ENCODE measurements at regions not wholly inside any gene's neighbourhood (a gene's known extent, or its start where the extent isn't known, plus 50 kb on each side); places are given as distances from the start of the nearest gene placed in this dataset.

DNA sequence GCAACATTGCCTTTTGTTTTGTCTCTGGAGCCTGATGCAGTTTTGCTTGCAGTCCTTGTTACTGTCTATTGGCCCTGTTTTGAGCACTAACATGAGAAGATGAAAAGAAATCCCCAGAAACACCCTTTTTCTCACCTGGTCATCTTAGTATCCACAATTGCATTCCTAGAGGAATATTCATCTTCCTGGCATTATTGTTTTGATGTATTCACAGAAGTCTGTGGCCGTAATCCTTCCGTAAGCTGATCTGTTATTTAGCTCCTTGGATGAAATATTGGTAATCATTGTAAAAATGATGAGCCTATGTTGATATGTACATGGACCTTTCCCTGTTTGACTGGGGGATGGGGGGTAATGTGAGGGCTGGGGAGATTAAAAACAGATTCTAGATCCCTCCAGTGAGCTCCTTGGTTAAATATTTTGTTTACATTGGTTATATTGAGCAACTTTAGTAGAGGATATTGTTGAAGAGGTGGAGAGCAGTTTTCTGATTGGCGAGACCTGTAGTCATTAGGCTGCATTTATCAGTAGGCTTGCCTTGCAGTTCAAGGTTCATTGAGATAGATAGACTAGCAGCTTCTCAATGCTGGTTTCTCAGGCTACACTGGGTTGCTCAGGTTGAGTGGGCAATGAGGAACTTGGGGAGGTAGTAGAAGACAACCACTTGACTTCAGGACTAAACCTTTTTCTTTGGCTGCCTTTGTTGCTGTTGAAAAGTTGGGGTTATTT lies 117.5 kb downstream of the MACIR start:
- POLR2A ChIA-PET: no interaction called here
- no peaks in the 10 kb centered on the region for H3K36me3 Mint-ChIP-seq
- no peak overlapping the region for H3K27ac Mint-ChIP-seq

DNA sequence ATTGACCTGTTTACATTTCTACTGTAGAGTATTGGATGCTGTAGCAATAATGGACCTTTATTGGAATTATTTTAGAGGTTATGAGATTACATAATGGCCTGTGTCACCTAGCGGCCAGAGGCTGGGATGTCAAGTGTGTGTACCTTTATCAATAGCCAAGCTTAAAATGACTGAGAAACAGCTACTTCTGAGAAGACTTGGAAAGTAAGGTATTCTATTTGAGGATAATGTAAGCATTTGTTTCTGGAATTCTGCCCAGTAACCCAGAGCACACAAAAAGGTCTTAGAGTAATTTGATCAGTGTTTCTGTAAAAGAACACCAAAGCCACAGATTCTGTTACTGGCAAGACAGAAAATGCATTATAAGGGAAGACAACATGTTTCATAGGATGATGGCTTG lies 116.8 kb downstream of the MACIR start:
- H3K27me3 Mint-ChIP-seq: peaks cover 2 to 32% (median 8%) of the 10 kb centered on the region in 5 donors
- no peak for ATAC-seq

More for the DNA sequence above, 117.5 kb downstream of the MACIR start:
- ATAC-seq (no peak), DNase-seq (no peak)
- H3K4me1 Mint-ChIP-seq: no peaks in the 10 kb centered on the region
- peaks cover 0 to 5% (median 0%) of the 10 kb centered on the region in 9 donors for H3K9me3 Mint-ChIP-seq
- H3K27me3 Mint-ChIP-seq: peaks cover 7 to 32% (median 8%) of the 10 kb centered on the region in 5 donors
- H3K4me3 Mint-ChIP-seq: no peak overlapping the region

DNA sequence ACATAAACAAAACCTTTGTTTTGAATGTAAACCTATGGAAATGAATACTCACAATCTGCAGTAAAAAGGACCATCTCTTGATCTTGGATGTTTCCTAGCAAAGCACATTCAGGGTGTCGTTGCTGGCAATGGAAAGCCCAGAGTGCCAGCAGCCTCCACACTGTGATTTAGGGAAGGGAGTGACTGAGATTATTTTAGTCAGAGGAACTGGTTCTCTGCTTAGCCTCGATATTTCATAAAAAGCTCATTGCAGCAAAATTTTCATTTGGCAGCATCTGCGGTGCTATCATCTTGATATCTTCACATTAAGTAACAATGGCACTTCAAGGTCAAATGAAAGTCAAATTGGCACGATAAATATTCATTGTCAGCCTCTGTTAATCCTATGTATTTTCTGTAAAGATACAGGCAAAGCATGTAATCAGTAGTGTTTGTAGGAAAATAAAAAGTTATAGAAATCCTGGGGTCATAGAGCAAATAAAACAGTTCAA lies 116.0 kb downstream of the MACIR start:
- DNase-seq: no peak
- no peak for ATAC-seq
- Mint-ChIP-seq H3K4me3 (no peak overlapping the region), H3K4me1 (no peaks in the 10 kb centered on the region), H3K36me3 (no peaks in the 10 kb centered on the region), H3K9me3 (peaks cover 0 to 3% (median 0%) of the 10 kb centered on the region in 9 donors), H3K27ac (no peak overlapping the region), H3K27me3 (peaks cover 2 to 23% (median 7%) of the 10 kb centered on the region in 5 donors)
- POLR2A ChIA-PET: no interaction called here

More for the DNA sequence above, 116.8 kb downstream of the MACIR start:
- peaks cover 0 to 3% (median 0%) of the 10 kb centered on the region in 9 donors for H3K9me3 Mint-ChIP-seq
- no peak overlapping the region for H3K27ac Mint-ChIP-seq
- POLR2A ChIA-PET: no interaction called here
- no peaks in the 10 kb centered on the region for H3K36me3 Mint-ChIP-seq
- no peaks in the 10 kb centered on the region for H3K4me1 Mint-ChIP-seq
- no peak for DNase-seq
- no peak overlapping the region for H3K4me3 Mint-ChIP-seq

DNA sequence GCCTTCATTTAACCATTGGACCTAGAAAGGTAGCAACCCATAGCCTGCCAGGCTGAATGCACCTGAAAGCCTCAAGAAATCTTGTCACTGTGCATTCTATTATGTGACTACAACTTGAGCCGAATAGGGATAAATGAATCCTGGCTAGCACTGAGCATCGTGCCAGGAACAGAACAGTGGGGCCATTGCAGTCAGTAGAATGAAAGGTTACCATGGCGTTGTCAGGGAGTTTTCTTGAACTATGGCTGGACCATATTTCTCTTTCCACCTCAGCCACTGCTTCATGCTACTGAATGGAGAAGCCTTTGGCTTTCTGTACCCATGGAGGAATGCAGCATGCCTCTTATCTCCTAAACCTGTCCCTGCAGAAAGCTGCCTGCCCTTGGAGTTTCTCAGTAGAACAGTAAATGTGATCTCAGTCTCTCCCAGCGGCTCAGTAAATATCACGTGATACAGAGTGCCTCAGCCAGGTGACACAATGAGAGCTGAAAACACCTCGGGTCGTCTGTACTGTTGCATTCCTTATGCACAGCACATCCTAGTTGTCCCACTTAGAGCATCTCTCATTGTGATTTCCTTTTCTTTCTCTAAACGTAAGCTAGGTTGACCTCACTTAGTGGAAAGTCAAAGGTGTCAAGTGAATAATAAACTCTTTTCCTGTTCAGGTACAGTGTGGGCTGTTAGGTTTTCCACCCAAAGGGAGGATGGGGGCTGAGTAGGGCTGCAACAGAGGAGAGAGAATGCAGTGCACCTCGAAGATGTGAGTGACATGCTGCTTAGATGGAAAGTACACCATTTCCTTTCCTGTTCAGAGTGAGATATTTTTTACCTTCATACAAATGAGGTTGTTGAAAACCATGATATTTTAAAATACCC lies 115.3 kb downstream of the MACIR start:
- no peak for DNase-seq
- Mint-ChIP-seq H3K4me1 (no peaks in the 10 kb centered on the region), H3K4me3 (no peak overlapping the region), H3K27ac (no peak overlapping the region), H3K27me3 (peaks cover 3 to 18% (median 7%) of the 10 kb centered on the region in 5 donors), H3K9me3 (peaks cover 0 to 9% (median 5%) of the 10 kb centered on the region in 9 donors), H3K36me3 (no peaks in the 10 kb centered on the region)
- POLR2A ChIA-PET: no interaction called here
- no peak for ATAC-seq

DNA sequence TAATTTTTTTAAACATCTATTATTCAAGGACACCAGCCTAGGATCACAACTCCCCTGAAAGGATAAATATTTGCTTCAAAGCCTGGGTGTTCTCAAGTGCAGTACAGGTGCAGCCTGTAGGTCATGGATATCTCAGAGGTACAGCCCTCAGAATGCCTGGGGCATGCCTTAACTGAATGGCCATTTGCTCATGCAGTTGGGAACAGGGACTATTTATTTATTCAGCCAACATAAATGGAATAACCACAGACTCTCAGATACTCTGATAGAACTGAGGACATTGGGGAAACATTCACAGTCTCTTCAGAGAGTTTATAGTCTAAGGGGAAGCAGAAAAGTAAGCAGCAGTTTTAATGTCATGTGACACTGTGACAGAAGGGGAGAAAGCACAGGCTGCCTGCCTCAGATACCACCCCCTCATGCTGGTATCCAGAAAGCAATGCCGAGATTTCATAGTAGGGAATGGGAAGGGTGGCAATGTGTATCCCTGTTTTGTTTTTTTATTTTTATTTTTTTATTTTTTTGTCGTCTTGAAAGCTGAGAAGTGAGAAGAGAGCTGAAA lies 112.6 kb downstream of the MACIR start:
- Mint-ChIP-seq H3K27me3 (peaks cover 3 to 16% (median 5%) of the 10 kb centered on the region in 5 donors), H3K4me1 (no peaks in the 10 kb centered on the region), H3K36me3 (peaks cover 0 to 5% (median 4%) of the 10 kb centered on the region in 3 donors), H3K27ac (no peak overlapping the region), H3K9me3 (peaks cover 0 to 22% (median 16%) of the 10 kb centered on the region in 9 donors), H3K4me3 (no peak overlapping the region)
- ATAC-seq (no peak), DNase-seq (no peak)
- POLR2A ChIA-PET: no interaction called here

DNA sequence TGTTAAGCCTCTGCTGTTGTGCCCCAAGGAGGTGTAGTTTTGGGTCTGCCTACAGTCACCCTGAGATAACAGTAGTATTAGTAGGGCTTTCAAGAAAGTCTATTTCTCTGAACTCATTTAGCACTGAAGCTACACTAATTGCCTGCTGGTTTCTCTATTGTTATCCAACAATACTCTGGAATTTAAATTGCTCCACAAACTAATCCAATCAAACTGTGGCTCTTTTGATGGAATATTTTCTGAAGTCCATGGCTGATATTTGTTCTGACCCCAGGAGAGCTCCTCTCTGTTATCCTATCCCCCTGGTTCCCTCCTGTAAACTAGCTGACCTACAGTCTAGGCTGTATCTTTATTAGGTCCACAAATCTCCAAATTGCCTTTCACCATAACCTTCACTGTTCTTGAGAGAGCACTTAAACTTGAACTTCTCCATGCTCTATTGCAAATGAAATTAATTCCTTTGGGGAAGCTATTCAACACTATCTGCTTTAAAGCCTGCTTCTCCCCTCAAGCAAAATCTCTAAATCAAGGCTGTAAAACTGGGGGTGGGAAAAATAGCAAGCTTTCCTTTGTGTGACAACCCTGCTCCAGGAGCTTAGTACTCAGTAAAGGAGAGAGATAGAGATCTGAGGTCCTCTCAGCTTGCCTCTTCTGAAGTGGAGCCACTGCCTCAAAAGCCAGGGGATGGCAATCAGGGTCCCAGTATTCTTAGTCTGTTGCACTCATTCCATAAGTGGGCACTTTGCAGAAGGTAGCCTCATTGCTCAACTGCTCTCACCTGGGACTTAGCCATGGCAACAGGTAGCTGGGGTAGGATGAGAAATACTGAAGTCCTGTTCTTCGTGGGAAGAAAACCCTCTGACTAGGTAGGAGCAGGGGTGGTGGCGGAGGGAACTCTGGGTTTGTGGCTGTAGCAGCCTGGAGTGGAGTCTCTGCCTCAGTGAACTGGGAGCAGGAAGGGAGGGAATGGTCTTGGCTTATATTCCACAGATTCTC lies 110.9 kb downstream of the MACIR start:
- H3K27ac Mint-ChIP-seq: peak overlapping the region in 1 of 10 donors; percentile 45
- POLR2A ChIA-PET: no interaction called here
- H3K9me3 Mint-ChIP-seq: peaks cover 0 to 22% (median 16%) of the 10 kb centered on the region in 9 donors
- H3K4me1 Mint-ChIP-seq: no peaks in the 10 kb centered on the region
- no peak for ATAC-seq
- no peak for DNase-seq
- H3K4me3 Mint-ChIP-seq: no peak overlapping the region
- H3K27me3 Mint-ChIP-seq: peaks cover 3 to 16% (median 5%) of the 10 kb centered on the region in 5 donors
- peaks cover 0 to 5% (median 4%) of the 10 kb centered on the region in 3 donors for H3K36me3 Mint-ChIP-seq

DNA sequence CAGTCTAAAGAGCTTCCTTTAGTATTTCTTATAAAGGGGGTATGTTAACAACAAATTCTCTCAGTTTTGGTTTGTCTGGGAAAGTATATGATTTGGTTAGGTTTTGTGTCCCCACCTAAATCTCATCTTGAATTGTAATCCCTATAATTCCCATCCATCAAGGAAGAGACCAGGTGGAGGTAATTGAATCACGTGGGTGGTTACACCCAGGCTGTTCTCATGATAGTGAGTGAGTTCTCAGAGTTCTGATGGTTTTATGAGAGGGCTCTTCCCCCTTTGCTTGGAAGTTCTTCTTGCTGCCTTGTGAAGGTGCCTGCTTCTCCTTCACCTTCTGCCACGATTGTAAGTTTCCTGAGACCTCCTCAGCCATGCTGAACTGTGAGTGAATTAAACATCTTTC lies 109.1 kb downstream of the MACIR start:
- ATAC-seq: no peak
- Mint-ChIP-seq H3K9me3 (peaks cover 0 to 22% (median 16%) of the 10 kb centered on the region in 9 donors), H3K36me3 (peaks cover 0 to 5% (median 4%) of the 10 kb centered on the region in 3 donors), H3K4me3 (no peak overlapping the region), H3K4me1 (no peaks in the 10 kb centered on the region), H3K27ac (no peak overlapping the region), H3K27me3 (peaks cover 2 to 13% (median 5%) of the 10 kb centered on the region in 5 donors)
- POLR2A ChIA-PET: no interaction called here
- DNase-seq: no peak

DNA sequence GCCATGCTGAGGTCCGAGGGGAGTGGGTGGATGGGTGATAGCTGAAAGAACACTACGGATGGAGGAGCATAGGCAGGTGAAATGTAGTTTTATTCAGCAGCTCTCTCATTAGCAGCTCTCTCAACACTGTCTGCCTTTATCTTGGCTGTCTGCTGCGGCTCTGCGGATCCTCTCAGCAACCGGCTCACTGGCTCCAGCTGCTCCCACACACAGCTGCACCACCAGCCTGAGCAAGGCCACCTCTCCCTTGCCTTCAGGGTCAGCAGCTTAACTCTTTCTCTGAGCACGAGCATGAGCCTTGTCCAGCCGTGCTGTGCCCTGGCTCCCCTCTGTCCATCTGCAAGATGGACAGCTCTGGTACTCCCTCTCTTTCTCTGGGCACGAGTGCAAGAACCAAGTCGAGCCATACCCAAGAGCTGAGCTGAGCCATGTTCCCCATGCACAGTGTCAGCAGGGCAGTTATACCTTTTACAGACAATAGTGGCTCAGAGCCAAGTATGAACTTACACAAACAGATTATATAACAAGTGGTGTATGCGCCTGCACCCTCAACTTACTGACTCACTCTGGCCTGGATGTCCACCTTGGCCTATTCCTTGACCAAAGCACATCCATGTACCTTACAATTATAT lies 108.5 kb downstream of the MACIR start:
- H3K4me1 Mint-ChIP-seq: no peaks in the 10 kb centered on the region
- no peak overlapping the region for H3K4me3 Mint-ChIP-seq
- H3K27me3 Mint-ChIP-seq: peaks cover 0 to 10% (median 3%) of the 10 kb centered on the region in 5 donors
- no peak overlapping the region for H3K27ac Mint-ChIP-seq
- DNase-seq: no peak
- H3K9me3 Mint-ChIP-seq: peaks cover 0 to 22% (median 16%) of the 10 kb centered on the region in 9 donors
- ATAC-seq: no peak
- POLR2A ChIA-PET: no interaction called here
- peaks cover 0 to 5% (median 4%) of the 10 kb centered on the region in 3 donors for H3K36me3 Mint-ChIP-seq

DNA sequence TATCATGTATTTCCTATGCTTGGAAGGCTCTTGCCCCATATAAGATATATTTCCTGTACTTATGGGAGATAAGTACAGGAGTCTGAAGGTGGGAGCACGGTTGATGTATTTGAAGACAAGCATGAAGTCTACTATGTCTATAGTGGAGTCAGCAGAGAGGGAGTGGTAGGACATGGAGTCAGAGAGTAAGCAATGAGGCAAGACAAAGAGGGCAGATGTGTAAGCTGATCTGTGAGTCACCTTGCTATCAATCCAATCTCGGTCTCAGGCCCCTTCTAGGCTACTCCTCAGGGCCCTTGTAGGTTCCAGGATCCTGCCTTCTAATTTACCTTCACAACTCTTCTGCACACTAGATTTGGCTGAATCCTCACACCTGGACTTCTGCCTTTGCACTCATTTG lies 105.5 kb downstream of the MACIR start:
- no peak for ATAC-seq

DNA sequence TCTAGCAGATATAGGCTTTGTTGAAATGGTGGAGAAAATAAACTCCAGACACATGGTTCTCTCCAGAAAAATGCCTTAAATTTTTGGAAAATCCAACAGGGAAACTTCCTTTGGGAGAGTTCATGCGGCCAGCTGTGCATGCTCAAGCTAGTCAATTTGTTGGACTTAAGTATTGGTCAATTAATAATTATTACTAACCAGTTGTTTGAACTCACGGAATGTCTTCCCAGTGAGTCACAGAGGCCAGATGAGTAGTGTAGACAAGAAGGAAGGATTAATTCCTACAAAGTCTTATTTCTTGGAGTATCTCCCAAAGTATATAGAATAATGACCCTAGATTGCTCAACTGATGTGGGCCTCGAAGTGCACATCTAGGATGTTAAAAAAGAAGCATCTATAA lies 103.6 kb downstream of the MACIR start:
- H3K9me3 Mint-ChIP-seq: no peaks in the 10 kb centered on the region
- ATAC-seq (no peak), DNase-seq (no peak)
- H3K36me3 Mint-ChIP-seq: no peaks in the 10 kb centered on the region
- no peak overlapping the region for H3K4me3 Mint-ChIP-seq
- H3K27me3 Mint-ChIP-seq: no peaks in the 10 kb centered on the region
- no peak overlapping the region for H3K27ac Mint-ChIP-seq
- POLR2A ChIA-PET: no interaction called here
- H3K4me1 Mint-ChIP-seq: no peaks in the 10 kb centered on the region

More for the DNA sequence above, 105.5 kb downstream of the MACIR start:
- peaks cover 0 to 3% (median 0%) of the 10 kb centered on the region in 5 donors for H3K27me3 Mint-ChIP-seq
- no peak overlapping the region for H3K4me3 Mint-ChIP-seq
- no peaks in the 10 kb centered on the region for H3K4me1 Mint-ChIP-seq
- peaks cover 0 to 5% (median 4%) of the 10 kb centered on the region in 3 donors for H3K36me3 Mint-ChIP-seq
- H3K27ac Mint-ChIP-seq: no peak overlapping the region
- POLR2A ChIA-PET: no interaction called here
- H3K9me3 Mint-ChIP-seq: peaks cover 0 to 16% (median 12%) of the 10 kb centered on the region in 9 donors
- no peak for DNase-seq

DNA sequence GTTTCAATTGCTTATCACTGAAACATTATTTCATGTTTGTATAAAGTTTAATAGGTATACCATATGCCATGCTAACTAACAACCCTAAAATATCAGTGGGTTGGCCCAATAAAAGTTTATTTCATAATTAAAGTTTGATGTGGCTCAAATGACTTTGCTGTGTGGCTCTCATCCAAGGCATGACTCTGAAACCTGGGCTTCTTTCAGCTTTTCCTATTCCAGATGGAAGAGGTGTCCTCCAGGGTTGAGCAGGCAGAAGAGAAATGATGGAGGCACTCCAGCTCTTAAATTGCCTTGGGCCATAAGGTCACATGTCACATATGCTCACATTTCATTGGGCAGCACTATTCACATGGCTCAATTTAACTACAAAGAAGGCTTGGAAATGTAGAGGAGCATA lies 101.9 kb downstream of the MACIR start:
- Mint-ChIP-seq H3K4me3 (no peak overlapping the region), H3K9me3 (no peaks in the 10 kb centered on the region), H3K4me1 (no peaks in the 10 kb centered on the region), H3K27me3 (peaks cover 0 to 2% (median 0%) of the 10 kb centered on the region in 5 donors), H3K36me3 (no peaks in the 10 kb centered on the region), H3K27ac (no peak overlapping the region)
- DNase-seq (no peak), ATAC-seq (no peak)
- POLR2A ChIA-PET: no interaction called here

All from naive thymus-derived CD8-positive, alpha-beta T cell (primary cell).